ENCODE measurements at regions not wholly inside any gene's neighbourhood (a gene's known extent, or its start where the extent isn't known, plus 50 kb on each side); places are given as distances from the start of the nearest gene placed in this dataset.

DNA sequence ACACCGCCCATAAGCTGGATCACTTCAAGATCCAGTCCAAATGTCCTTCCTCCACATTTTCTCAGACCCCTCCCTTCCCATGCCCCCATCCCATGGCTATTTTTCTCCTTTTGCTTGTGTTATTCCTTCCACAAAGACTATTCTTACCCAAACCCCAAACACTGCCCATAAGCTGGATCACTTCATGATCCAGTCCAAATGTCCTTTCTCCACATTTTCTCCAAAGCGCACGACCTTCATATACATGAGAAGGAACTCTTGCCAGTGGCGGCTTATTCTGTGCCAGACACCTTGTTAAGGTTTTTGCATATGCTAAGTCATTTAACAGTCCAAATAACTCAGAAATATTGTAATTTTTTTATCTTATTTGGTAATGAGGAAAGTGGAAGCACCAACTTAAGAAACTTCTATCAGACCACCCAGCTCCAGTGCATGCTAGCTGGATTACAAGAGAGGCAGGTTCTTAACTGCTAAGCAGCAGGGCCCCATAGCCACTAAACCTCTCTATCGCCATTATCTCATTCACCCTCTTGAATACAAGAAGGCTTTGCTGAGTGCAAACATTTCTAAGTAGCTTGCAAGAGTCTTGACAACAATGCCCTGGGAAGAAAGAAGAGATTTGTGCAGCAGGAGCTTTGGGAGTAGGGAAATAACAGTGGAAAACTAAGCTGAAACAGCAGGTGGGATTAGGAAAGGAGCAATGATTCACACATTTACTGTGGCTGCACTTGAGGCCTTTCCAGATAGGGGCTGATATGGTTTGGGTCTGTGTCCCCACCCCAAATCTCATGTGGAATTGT is 428.2 kb upstream of the MAF start:
- Histone ChIP-seq H3K36me3 (ENCODE audit: insufficient read depth, low read length) (no peaks in the 10 kb centered on the region), H3K27ac (no peak overlapping the region), H3K9me3 (ENCODE audit: low read depth, low read length) (no peaks in the 10 kb centered on the region), H3K4me3 (no peak overlapping the region), H3K9ac (ENCODE audit: insufficient read length) (no peak overlapping the region)
- TF ChIP-seq POLR2AphosphoS5 (IDR thresholded peaks at IDR 0.05; ENCODE audit: borderline replicate concordance, low read depth, low read length) (no peak), EZH2 (IDR thresholded peaks at IDR 0.05) (no peak), FOXP2 (optimal IDR thresholded peaks at IDR 0.05; ENCODE audit: control extremely low read depth, extremely low read length, insufficient read depth) (no peak)
- no peak for DNase-seq (ENCODE audit: low read depth, low spot score)

DNA sequence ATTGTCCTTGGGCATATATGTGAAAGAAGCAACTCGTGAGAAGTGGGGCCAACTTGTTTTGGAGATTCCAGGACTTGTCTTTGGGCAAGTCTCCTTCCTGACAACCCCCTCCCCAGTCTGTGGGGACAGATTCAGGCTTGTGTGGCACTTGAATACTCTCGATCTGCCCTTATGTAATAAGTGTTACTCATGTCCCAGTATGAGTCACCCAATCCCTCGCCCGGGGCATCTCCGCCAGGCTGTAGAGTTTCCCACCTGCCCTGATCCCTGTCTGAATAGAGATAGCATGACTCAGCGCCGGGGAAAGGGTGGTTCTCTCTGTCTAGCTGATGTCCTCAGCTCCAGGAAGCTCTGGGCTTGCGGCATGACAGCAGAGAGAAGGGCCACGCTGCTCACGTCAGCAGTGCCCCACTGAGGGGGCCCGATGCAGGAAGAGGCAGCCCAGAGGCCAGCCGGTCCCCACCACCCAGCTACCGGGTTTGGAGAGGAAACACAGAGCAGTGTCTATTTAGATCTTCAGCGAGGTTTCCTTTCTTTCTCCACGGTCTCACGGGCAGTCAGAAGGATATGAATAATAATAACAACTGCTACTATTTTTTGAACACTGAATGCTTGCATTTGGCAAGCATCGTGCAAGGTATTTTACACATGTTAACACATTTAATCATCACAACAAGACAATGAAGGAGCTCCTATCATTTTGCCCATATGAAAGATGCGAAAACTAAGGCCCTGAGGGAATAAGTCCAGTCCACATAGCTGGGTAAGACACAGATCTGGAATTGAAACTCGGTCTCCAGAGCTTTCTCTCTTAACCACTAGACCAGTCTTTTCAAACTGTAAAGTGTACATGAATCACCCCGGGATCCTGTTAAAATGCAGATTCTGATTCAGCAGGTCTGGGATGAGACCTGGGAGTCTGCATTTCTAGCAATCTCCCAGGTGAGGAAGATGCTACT is 426.7 kb upstream of the MAF start:
- DNase-seq (ENCODE audit: low read depth, low spot score): no peak
- TF ChIP-seq FOXP2 (optimal IDR thresholded peaks at IDR 0.05; ENCODE audit: control extremely low read depth, extremely low read length, insufficient read depth): no peak
- TF ChIP-seq POLR2AphosphoS5 (IDR thresholded peaks at IDR 0.05; ENCODE audit: borderline replicate concordance, low read depth, low read length): no peak
- no peak for TF ChIP-seq EZH2 (IDR thresholded peaks at IDR 0.05)
- Histone ChIP-seq H3K36me3 (ENCODE audit: insufficient read depth, low read length) (no peaks in the 10 kb centered on the region), H3K27ac (no peak overlapping the region), H3K9ac (ENCODE audit: insufficient read length) (no peak overlapping the region), H3K9me3 (ENCODE audit: low read depth, low read length) (no peaks in the 10 kb centered on the region), H3K4me3 (no peak overlapping the region)

DNA sequence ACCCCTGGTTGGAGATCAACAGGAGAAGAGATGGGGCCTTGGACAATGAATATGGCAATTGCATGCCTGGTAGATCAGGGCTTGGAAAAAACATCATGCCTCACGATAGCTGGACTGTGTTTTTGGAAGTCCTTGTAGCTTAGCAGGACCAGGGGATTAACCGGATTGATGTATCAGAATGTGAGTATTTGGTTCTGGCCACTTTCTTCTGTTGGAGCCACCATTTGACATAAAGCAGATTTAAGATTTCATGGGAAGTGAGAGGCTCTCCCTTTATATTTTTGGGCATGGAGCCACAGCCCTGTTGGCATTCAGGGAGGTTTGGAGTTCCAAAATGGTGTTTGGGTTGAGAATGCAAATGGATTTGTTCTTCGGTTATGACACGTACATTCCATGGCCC is 424.7 kb upstream of the MAF start:
- Histone ChIP-seq H3K27ac (no peak overlapping the region), H3K9me3 (ENCODE audit: low read depth, low read length) (no peaks in the 10 kb centered on the region), H3K36me3 (ENCODE audit: insufficient read depth, low read length) (no peaks in the 10 kb centered on the region), H3K4me3 (no peak overlapping the region), H3K9ac (ENCODE audit: insufficient read length) (no peak overlapping the region)
- TF ChIP-seq POLR2AphosphoS5 (IDR thresholded peaks at IDR 0.05; ENCODE audit: borderline replicate concordance, low read depth, low read length): no peak
- no peak for TF ChIP-seq FOXP2 (optimal IDR thresholded peaks at IDR 0.05; ENCODE audit: control extremely low read depth, extremely low read length, insufficient read depth)
- no peak for TF ChIP-seq EZH2 (IDR thresholded peaks at IDR 0.05)
- no peak for DNase-seq (ENCODE audit: low read depth, low spot score)

DNA sequence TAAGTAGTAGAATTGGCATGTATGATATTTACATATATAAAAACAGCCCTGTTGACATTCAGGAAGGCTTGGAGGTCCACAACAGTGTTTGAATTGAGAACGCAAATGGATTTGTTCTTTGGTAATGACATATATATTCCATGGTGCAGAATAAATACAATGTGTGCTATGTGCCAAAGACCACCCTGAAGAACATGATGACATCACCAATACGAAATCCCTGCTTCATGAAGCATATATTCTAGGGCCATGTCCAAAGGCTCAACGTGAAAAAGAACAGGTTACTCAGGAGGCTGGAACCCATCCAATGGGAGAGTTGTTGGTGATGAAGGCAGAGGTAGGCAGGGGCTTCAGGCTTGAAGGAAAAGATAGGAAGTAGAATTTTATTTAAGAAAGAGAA is 423.9 kb upstream of the MAF start:
- Histone ChIP-seq H3K9ac (ENCODE audit: insufficient read length) (no peak overlapping the region), H3K4me3 (no peak overlapping the region), H3K27ac (no peak overlapping the region), H3K36me3 (ENCODE audit: insufficient read depth, low read length) (no peaks in the 10 kb centered on the region), H3K9me3 (ENCODE audit: low read depth, low read length) (no peaks in the 10 kb centered on the region)
- TF ChIP-seq EZH2 (IDR thresholded peaks at IDR 0.05) (no peak), FOXP2 (optimal IDR thresholded peaks at IDR 0.05; ENCODE audit: control extremely low read depth, extremely low read length, insufficient read depth) (no peak), POLR2AphosphoS5 (IDR thresholded peaks at IDR 0.05; ENCODE audit: borderline replicate concordance, low read depth, low read length) (no peak)
- no peak for DNase-seq (ENCODE audit: low read depth, low spot score)

DNA sequence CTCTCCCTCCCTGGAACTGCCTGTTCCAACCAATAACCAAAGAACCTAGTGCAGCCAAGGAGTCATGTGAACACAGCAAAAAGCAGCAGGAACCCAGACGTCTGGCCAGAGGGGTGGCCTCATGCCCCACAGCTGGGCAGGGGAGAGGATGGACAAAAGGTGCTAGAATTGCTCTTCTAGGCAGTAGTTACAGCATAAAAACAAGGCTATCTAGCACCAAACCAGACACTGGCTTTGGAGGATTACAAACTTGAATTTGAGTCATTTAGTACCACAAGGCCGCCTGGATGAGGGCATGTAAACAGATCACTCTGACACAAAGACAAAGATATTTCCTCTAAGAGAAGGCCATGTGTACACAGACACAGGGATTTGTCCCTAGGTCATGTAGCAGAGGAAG is 423.3 kb upstream of the MAF start:
- TF ChIP-seq EZH2 (IDR thresholded peaks at IDR 0.05) (no peak), POLR2AphosphoS5 (IDR thresholded peaks at IDR 0.05; ENCODE audit: borderline replicate concordance, low read depth, low read length) (no peak), FOXP2 (optimal IDR thresholded peaks at IDR 0.05; ENCODE audit: control extremely low read depth, extremely low read length, insufficient read depth) (no peak)
- no peak for DNase-seq (ENCODE audit: low read depth, low spot score)
- Histone ChIP-seq H3K36me3 (ENCODE audit: insufficient read depth, low read length) (no peaks in the 10 kb centered on the region), H3K9me3 (ENCODE audit: low read depth, low read length) (no peaks in the 10 kb centered on the region), H3K9ac (ENCODE audit: insufficient read length) (no peak overlapping the region), H3K4me3 (no peak overlapping the region), H3K27ac (no peak overlapping the region)

DNA sequence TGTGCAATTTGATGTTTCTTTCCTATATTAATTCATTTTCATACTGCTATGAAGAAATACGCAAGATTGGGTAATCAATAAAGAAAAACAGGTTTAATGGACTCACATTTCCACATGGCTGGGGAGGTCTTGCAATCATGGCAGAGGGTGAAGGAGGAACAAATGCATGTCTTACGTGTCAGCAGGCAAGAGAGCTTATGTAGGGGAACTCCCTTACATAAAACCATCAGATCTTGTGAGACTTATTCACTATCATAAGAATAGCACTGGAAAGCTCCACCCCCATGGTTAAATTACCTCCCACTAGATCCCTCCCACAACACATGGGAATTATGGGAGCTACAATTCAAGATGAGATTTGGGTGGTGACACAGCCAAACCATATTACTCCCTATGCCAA is 418.9 kb upstream of the MAF start:
- H3K9ac ChIP-seq (ENCODE audit: insufficient read length): no peak overlapping the region
- no peaks in the 10 kb centered on the region for H3K9me3 ChIP-seq (ENCODE audit: low read depth, low read length)
- no peak overlapping the region for H3K4me3 ChIP-seq
- DNase-seq (ENCODE audit: low read depth, low spot score): no peak
- H3K27ac ChIP-seq: no peak overlapping the region
- no peak for TF ChIP-seq FOXP2 (optimal IDR thresholded peaks at IDR 0.05; ENCODE audit: control extremely low read depth, extremely low read length, insufficient read depth)
- no peak for TF ChIP-seq EZH2 (IDR thresholded peaks at IDR 0.05)
- no peak for TF ChIP-seq POLR2AphosphoS5 (IDR thresholded peaks at IDR 0.05; ENCODE audit: borderline replicate concordance, low read depth, low read length)
- no peaks in the 10 kb centered on the region for H3K36me3 ChIP-seq (ENCODE audit: insufficient read depth, low read length)

DNA sequence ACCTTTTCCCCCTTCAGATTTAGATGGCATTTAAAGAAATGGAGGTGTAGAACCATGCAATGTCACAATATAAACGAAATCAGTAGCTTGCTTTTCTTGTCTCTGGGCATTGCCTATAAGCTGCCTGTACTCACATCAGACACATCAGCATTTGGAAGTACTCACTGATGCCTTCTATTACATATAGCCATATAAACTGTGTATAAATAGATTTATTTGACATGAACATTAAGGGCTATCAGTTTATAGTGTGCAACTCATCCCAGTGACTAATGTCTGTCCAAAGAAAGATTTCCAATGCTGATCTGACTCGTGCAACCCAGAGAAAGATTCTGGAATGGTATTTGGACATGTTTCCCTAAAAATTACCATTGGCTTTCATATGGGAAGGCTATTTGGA is 417.9 kb upstream of the MAF start:
- Histone ChIP-seq H3K4me3 (no peak overlapping the region), H3K9me3 (ENCODE audit: low read depth, low read length) (no peaks in the 10 kb centered on the region), H3K9ac (ENCODE audit: insufficient read length) (no peak overlapping the region), H3K27ac (no peak overlapping the region), H3K36me3 (ENCODE audit: insufficient read depth, low read length) (no peaks in the 10 kb centered on the region)
- no peak for TF ChIP-seq EZH2 (IDR thresholded peaks at IDR 0.05)
- no peak for TF ChIP-seq POLR2AphosphoS5 (IDR thresholded peaks at IDR 0.05; ENCODE audit: borderline replicate concordance, low read depth, low read length)
- TF ChIP-seq FOXP2 (optimal IDR thresholded peaks at IDR 0.05; ENCODE audit: control extremely low read depth, extremely low read length, insufficient read depth): no peak
- no peak for DNase-seq (ENCODE audit: low read depth, low spot score)

DNA sequence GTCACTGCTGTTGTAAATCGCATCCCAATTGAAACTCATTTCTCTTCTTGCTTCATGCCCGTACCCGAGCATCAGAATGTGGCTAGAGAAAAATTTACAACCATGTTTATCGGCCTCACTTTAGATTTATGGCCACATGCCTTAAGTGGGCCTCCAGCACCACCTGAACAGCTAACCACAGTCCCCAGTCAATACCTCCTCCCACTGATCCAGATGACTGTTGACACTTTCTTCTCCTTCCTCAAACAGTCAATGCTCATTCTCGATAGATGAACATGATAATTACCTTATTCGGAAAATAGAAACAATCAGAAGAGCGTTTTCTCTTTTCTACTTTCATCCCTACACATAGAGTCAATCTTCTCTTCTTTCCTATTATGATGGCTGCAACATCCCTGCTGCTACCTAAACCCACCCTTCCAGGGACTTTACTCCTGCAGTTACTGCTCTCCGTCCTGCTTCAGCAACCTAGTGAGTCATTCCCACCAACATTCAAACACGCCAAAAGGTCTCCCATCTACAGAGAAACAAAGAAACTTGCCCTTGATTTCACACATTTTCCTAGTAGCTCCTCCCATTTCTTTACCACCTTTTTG is 416.3 kb upstream of the MAF start:
- H3K36me3 ChIP-seq (ENCODE audit: insufficient read depth, low read length): no peaks in the 10 kb centered on the region
- no peak for DNase-seq (ENCODE audit: low read depth, low spot score)
- H3K9me3 ChIP-seq (ENCODE audit: low read depth, low read length): no peaks in the 10 kb centered on the region
- H3K9ac ChIP-seq (ENCODE audit: insufficient read length): no peak overlapping the region
- TF ChIP-seq FOXP2 (optimal IDR thresholded peaks at IDR 0.05; ENCODE audit: control extremely low read depth, extremely low read length, insufficient read depth) (no peak), EZH2 (IDR thresholded peaks at IDR 0.05) (no peak), POLR2AphosphoS5 (IDR thresholded peaks at IDR 0.05; ENCODE audit: borderline replicate concordance, low read depth, low read length) (no peak)
- no peak overlapping the region for H3K4me3 ChIP-seq
- no peak overlapping the region for H3K27ac ChIP-seq
